Smooth muscle cell (in vitro differentiated cells): ENCODE measurements at regions not wholly inside any gene's neighbourhood (a gene's known extent, or its start where the extent isn't known, plus 50 kb on each side); places are given as distances from the start of the nearest gene placed in this dataset.

ENCODE experiments used
- DNase-seq: peaks from one replicate; lab custom pipeline; 2025; ENCODE audit not compliant: unreplicated experiment; lab: John Stamatoyannopoulos, UW
- H2AFZ ChIP-seq: fragments of 200-600 bp; sonication (generic); 2 replicates; pipeline ENCODE4 v1.6.0; 2016; ENCODE audit warnings: antibody characterized with exemption, low read depth, mild to moderate bottlenecking
- H3F3A ChIP-seq: fragments of 200-600 bp; sonication (generic); 2 replicates; pipeline ENCODE4 v1.6.0; 2017; ENCODE audit warnings: antibody characterized with exemption, low read depth
- H3K27ac ChIP-seq: fragments of 200-600 bp; sonication (generic); 2 replicates; pipeline ENCODE4 v1.5.1; 2016; ENCODE audit warnings: low read depth, mild to moderate bottlenecking
- H3K27me3 ChIP-seq: fragments of 200-600 bp; sonication (generic); 2 replicates; pipeline ENCODE4 v1.6.1; 2016; ENCODE audit warnings: low read depth, mild to moderate bottlenecking
- H3K36me3 ChIP-seq: fragments of 200-600 bp; sonication (generic); 2 replicates; pipeline ENCODE4 v1.5.1; 2016; ENCODE audit warnings: low read depth
- H3K4me1 ChIP-seq: fragments of 200-600 bp; sonication (generic); 2 replicates; pipeline ENCODE4 v1.5.1; 2016; ENCODE audit warnings: low read depth
- H3K4me2 ChIP-seq: fragments of 200-600 bp; sonication (generic); 2 replicates; pipeline ENCODE4 v1.6.0; 2016; ENCODE audit warnings: mild to moderate bottlenecking
- H3K4me3 ChIP-seq: fragments of 200-600 bp; sonication (generic); 2 replicates; pipeline ENCODE4 v1.5.1; 2016; ENCODE audit warnings: mild to moderate bottlenecking
- H3K79me2 ChIP-seq: fragments of 200-600 bp; sonication (generic); 2 replicates; pipeline ENCODE4 v1.6.0; 2016; ENCODE audit warnings: low read depth, mild to moderate bottlenecking
- H3K9ac ChIP-seq: fragments of 200-600 bp; sonication (generic); 2 replicates; pipeline ENCODE4 v1.6.0; 2016; ENCODE audit warnings: low read depth
- H3K9me3 ChIP-seq: fragments of 200-600 bp; sonication (generic); replicated peaks from 2 replicates; pipeline ENCODE4 v1.5.1; 2016; ENCODE audit warnings: low read depth
- H4K20me1 ChIP-seq: fragments of 200-600 bp; sonication (generic); 2 replicates; pipeline ENCODE4 v1.6.0; 2016; ENCODE audit warnings: low read depth
- WGBS: methylation state at CpG from one replicate; pipeline ENCODE4 v1.1.7; 2016; ENCODE audit warnings: low lambda C conversion rate; 5-methylcytosine and 5-hydroxymethylcytosine counted together
- TF ChIP-seq, protein P1 (sequence below): fragments of 200-600 bp; sonication (generic); IDR thresholded peaks from 2 replicates; pipeline ENCODE4 v1.5.1; 2017; ENCODE audit warnings: borderline replicate concordance, mild to moderate bottlenecking, antibody characterized with exemption; ENCODE audit not compliant: insufficient read depth, poor library complexity, severe bottlenecking

DNA sequence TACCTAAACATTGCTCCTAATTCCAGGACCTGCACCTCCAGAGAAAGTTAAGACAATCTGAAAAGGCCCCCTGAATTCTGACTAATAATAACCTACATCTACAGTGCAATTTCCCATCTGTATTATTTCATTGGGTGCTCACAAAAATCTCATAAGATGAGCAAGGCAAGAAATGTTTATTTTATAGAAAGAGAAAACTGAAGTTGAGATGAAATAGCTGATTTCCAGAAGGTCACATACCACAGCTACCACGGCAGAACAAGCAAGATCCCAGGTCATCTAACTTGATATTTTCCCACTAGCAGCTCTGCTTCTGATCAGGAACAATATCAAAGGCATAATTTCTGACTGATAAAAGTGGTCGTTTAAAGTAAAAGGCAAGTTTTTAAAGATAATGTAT is 105.8 kb upstream of the COL5A2 start:
- Histone ChIP-seq H3K36me3 (peaks cover 3% of the 10 kb centered on the region), H3K9me3 (peaks cover 7% of the 10 kb centered on the region), H2AFZ (peak overlapping the region; percentile 35), H4K20me1 (no peaks in the 10 kb centered on the region), H3K4me1 (peaks cover 29% of the 10 kb centered on the region), H3K4me3 (no peak overlapping the region), H3F3A (peaks cover 25% of the 10 kb centered on the region), H3K27me3 (no peaks in the 10 kb centered on the region), H3K4me2 (peak overlapping the region; percentile 76), H3K79me2 (peaks cover 9% of the 10 kb centered on the region), H3K27ac (peak overlapping the region; percentile 99), H3K9ac (peak overlapping the region; percentile 88)
- 22% methylated on average over 2 of the region's 2 CpGs for WGBS
- no peak for DNase-seq
- TF ChIP-seq, protein P1, sequence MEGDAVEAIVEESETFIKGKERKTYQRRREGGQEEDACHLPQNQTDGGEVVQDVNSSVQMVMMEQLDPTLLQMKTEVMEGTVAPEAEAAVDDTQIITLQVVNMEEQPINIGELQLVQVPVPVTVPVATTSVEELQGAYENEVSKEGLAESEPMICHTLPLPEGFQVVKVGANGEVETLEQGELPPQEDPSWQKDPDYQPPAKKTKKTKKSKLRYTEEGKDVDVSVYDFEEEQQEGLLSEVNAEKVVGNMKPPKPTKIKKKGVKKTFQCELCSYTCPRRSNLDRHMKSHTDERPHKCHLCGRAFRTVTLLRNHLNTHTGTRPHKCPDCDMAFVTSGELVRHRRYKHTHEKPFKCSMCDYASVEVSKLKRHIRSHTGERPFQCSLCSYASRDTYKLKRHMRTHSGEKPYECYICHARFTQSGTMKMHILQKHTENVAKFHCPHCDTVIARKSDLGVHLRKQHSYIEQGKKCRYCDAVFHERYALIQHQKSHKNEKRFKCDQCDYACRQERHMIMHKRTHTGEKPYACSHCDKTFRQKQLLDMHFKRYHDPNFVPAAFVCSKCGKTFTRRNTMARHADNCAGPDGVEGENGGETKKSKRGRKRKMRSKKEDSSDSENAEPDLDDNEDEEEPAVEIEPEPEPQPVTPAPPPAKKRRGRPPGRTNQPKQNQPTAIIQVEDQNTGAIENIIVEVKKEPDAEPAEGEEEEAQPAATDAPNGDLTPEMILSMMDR = no peak

GRCh38 chr2:189285962-189286645 is 106.5 kb upstream of the COL5A2 start:
- WGBS = 3% methylated on average over 3 of the region's 3 CpGs
- no peak overlapping the region for H3K4me3 ChIP-seq
- H3K9ac ChIP-seq = peak overlapping the region; percentile 88
- DNase-seq = no peak
- peak overlapping the region; percentile 99 for H3K27ac ChIP-seq
- peak overlapping the region; percentile 35 for H2AFZ ChIP-seq
- peaks cover 25% of the 10 kb centered on the region for H3F3A ChIP-seq
- H4K20me1 ChIP-seq = no peaks in the 10 kb centered on the region
- H3K79me2 ChIP-seq = peaks cover 9% of the 10 kb centered on the region
- peaks cover 3% of the 10 kb centered on the region for H3K36me3 ChIP-seq
- peaks cover 29% of the 10 kb centered on the region for H3K4me1 ChIP-seq
- H3K9me3 ChIP-seq = peaks cover 7% of the 10 kb centered on the region
- TF ChIP-seq, protein P1 = no peak
- no peaks in the 10 kb centered on the region for H3K27me3 ChIP-seq
- peak overlapping the region; percentile 76 for H3K4me2 ChIP-seq

- DNase-seq = no peak
- Histone ChIP-seq H3K27ac (peak overlapping the region; percentile 99), H3K4me3 (no peak overlapping the region), H4K20me1 (no peaks in the 10 kb centered on the region), H3K9ac (peak overlapping the region; percentile 79), H3K36me3 (peaks cover 3% of the 10 kb centered on the region), H3K27me3 (no peaks in the 10 kb centered on the region), H3K4me2 (peak overlapping the region; percentile 70), H3K79me2 (peaks cover 9% of the 10 kb centered on the region), H3K9me3 (peaks cover 7% of the 10 kb centered on the region), H2AFZ (no peak overlapping the region), H3F3A (peaks cover 25% of the 10 kb centered on the region), H3K4me1 (peaks cover 29% of the 10 kb centered on the region)
- TF ChIP-seq, protein P1 = no peak
- 84% methylated on average over 1 of the region's 1 CpG for WGBS
Measured at GRCh38 chr2:189287363-189287762, 107.8 kb upstream of the COL5A2 start.
